Calu3 (cell line): ENCODE measurements at regions not wholly inside any gene's neighbourhood (a gene's known extent, or its start where the extent isn't known, plus 50 kb on each side); places are given as distances from the start of the nearest gene placed in this dataset.

Experiments
- BruUV-seq: library from RNA; stranded (reverse); fragments of 400-500 nt; replicated peaks from 2 replicates; lab custom pipeline; 2021; lab: Mats Ljungman, UMichigan
- CTCF ChIA-PET: fragments of 300-600 bp; sonication (Branson Sonifier 250); formaldehyde crosslinking; loops from one replicate; lab custom pipeline; 2022; ENCODE audit warnings: antibody characterized with exemption; lab: Charles Lee
- DNase-seq: peaks from one replicate; pipeline ENCODE4 v3.0.0; 2022
- H3K27ac Mint-ChIP-seq: one replicate; pipeline ENCODE4 v1.8.0; 2022; ENCODE audit warnings: mixed read lengths; ENCODE audit not compliant: unreplicated experiment
- H3K27me3 Mint-ChIP-seq: one replicate; pipeline ENCODE4 v1.8.0; 2022; ENCODE audit warnings: mixed read lengths; ENCODE audit not compliant: unreplicated experiment
- H3K36me3 Mint-ChIP-seq: one replicate; pipeline ENCODE4 v1.8.0; 2022; ENCODE audit warnings: mild to moderate bottlenecking, moderate library complexity, mixed read lengths; ENCODE audit not compliant: insufficient read depth, unreplicated experiment
- H3K4me1 Mint-ChIP-seq: one replicate; pipeline ENCODE4 v1.8.0; 2022; ENCODE audit warnings: mild to moderate bottlenecking, low read depth, mixed read lengths; ENCODE audit not compliant: unreplicated experiment
- H3K4me3 Mint-ChIP-seq: one replicate; pipeline ENCODE4 v1.8.0; 2022; ENCODE audit warnings: mild to moderate bottlenecking, low read depth, moderate library complexity, mixed read lengths; ENCODE audit not compliant: unreplicated experiment
- H3K9me3 Mint-ChIP-seq: one replicate; pipeline ENCODE4 v1.8.0; 2022; ENCODE audit warnings: low read depth, mixed read lengths; ENCODE audit not compliant: unreplicated experiment
- intact Hi-C: fragments of 100-400 bp; cut with micrococcal nuclease; formaldehyde crosslinking; loops from one replicate; pipeline ENCODE4 v1.10.0; 2022; ENCODE audit not compliant: unreplicated experiment
- TF ChIP-seq, protein P1 (sequence below): fragments of 200-600 bp; IDR thresholded peaks from one replicate; pipeline ENCODE4 v1.8.0; 2022; ENCODE audit warnings: antibody characterized with exemption; ENCODE audit not compliant: unreplicated experiment

DNA sequence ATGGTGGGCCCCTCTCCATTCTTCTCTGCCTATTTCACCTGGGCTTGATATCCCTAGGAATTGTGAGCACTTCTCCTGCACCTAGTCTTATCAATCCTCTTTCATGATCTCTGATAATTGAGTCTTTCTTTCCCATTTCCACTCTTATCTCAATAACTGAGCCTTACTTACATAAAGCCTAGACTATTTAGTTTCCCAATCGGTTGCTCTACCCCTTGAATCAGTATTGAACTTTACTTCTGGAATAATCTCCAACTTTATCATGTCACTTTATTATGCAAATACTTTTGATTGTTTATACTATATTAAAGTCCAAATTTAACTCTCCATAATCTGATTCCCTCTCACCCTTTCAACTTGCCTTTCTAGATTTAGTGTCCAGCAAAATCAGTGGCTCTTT, 222.7 kb downstream of the SPRY1 start:
- TF ChIP-seq, protein P1, sequence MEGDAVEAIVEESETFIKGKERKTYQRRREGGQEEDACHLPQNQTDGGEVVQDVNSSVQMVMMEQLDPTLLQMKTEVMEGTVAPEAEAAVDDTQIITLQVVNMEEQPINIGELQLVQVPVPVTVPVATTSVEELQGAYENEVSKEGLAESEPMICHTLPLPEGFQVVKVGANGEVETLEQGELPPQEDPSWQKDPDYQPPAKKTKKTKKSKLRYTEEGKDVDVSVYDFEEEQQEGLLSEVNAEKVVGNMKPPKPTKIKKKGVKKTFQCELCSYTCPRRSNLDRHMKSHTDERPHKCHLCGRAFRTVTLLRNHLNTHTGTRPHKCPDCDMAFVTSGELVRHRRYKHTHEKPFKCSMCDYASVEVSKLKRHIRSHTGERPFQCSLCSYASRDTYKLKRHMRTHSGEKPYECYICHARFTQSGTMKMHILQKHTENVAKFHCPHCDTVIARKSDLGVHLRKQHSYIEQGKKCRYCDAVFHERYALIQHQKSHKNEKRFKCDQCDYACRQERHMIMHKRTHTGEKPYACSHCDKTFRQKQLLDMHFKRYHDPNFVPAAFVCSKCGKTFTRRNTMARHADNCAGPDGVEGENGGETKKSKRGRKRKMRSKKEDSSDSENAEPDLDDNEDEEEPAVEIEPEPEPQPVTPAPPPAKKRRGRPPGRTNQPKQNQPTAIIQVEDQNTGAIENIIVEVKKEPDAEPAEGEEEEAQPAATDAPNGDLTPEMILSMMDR = no peak
- Mint-ChIP-seq H3K27ac (no peak overlapping the region), H3K4me1 (peaks cover 23% of the 10 kb centered on the region), H3K9me3 (no peaks in the 10 kb centered on the region), H3K36me3 (no peaks in the 10 kb centered on the region), H3K4me3 (no peak overlapping the region), H3K27me3 (no peaks in the 10 kb centered on the region)
- no TSS peak for BruUV-seq
- no peak for DNase-seq
- intact Hi-C loops = no loop called here
- CTCF ChIA-PET = no interaction called here

DNA sequence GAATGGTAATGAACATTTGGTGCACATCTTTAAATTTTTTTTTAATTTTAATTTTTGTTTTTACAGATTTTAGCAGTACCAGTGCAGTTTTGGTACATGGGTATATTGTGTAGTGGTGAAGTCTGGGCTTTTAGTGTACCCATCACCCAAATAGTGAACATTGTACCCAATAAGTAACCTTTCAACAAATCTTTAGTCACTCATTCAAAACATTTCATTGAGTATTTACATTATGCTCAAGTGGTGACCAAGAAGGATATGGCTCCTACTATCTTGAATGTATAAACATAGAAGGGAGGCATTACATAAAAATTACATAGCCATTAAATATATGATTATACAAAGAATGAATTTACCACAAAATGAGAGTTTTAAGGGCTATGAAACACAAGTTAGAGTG, 223.3 kb downstream of the SPRY1 start:
- TF ChIP-seq, protein P1 = no peak
- DNase-seq = no peak
- no peaks in the 10 kb centered on the region for H3K36me3 Mint-ChIP-seq
- H3K9me3 Mint-ChIP-seq = no peaks in the 10 kb centered on the region
- no peak overlapping the region for H3K27ac Mint-ChIP-seq
- H3K4me3 Mint-ChIP-seq = no peak overlapping the region
- H3K4me1 Mint-ChIP-seq = peaks cover 23% of the 10 kb centered on the region
- intact Hi-C loops = no loop called here
- CTCF ChIA-PET = no interaction called here
- no TSS peak for BruUV-seq
- H3K27me3 Mint-ChIP-seq = no peaks in the 10 kb centered on the region

DNA sequence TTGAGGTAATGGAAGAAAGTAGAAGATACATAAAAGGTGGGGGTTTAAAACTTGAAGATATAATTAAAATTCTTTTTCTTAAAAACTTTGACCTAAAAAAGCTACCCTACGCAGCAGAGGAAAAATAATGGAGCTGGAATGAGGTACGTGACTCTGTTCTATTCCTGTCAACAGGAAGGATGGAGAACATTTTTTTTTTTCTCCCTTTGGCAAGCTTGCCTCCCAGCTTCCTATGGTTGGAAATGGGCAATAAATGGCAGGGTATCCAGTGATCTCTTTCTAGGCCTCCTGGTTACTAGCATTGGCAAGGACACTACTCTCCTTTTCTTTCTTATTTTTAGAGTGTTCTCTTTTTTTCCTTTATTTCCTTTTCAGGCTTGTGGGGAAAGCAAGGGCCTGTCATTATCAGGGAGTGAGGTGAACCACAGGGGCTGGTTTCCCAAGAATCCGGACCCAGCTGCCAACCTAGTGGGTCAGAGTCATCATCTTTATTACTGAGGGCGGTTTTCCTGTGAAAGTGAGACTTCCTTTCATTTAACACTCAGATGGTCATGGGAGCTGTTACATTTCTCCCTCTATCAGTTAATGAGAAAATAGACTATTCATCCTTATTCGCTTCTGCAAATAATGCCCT, 224.6 kb downstream of the SPRY1 start:
- no peaks in the 10 kb centered on the region for H3K9me3 Mint-ChIP-seq
- no peak overlapping the region for H3K4me3 Mint-ChIP-seq
- peaks cover 23% of the 10 kb centered on the region for H3K4me1 Mint-ChIP-seq
- no peaks in the 10 kb centered on the region for H3K36me3 Mint-ChIP-seq
- intact Hi-C loops = no loop called here
- TF ChIP-seq, protein P1 = no peak
- CTCF ChIA-PET = no interaction called here
- H3K27ac Mint-ChIP-seq = no peak overlapping the region
- no peak for DNase-seq
- no peaks in the 10 kb centered on the region for H3K27me3 Mint-ChIP-seq
- no TSS peak for BruUV-seq

DNA sequence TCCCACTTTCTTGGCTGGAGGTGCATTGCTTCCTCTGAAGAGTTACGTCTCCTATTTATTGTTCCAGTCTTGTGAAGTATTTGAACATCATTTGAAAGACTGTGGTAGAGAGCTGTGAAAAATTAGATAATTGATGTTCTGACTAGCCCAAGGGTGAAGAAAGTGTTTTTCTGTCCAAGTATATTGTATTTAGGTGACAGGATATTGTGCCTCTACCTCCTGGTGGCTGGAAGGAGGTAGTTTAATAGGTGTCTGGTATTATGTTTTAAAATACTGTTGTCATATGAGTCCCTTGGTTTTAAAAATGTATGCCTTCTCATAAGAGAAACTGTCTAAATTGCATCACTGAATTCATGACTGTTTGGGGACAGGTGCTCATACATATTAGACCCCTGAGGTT, 226.0 kb downstream of the SPRY1 start:
- Mint-ChIP-seq H3K36me3 (no peaks in the 10 kb centered on the region), H3K4me3 (no peak overlapping the region), H3K27ac (no peak overlapping the region), H3K27me3 (no peaks in the 10 kb centered on the region), H3K9me3 (no peaks in the 10 kb centered on the region), H3K4me1 (peaks cover 23% of the 10 kb centered on the region)
- TF ChIP-seq, protein P1 = no peak
- intact Hi-C loops = no loop called here
- no TSS peak for BruUV-seq
- no peak for DNase-seq
- CTCF ChIA-PET = no interaction called here
